HEK293 (cell line): ENCODE measurements at regions not wholly inside any gene's neighbourhood (a gene's known extent, or its start where the extent isn't known, plus 50 kb on each side); places are given as distances from the start of the nearest gene placed in this dataset.
A peak's percentile ranks its signal among the peaks of the same experiment; 100 is the strongest.

Experiments used
- CTCF ChIA-PET: fragments of 350-600 bp; formaldehyde crosslinking; extraction: SDS; loops from one replicate; lab custom pipeline; 2021; ENCODE audit warnings: antibody characterized with exemption; lab: Yijun Ruan, JAX
- POLR2A ChIA-PET: fragments of 300-600 bp; formaldehyde crosslinking; extraction: SDS; loops from one replicate; lab custom pipeline; 2020; ENCODE audit warnings: antibody characterized with exemption, inconsistent platforms; lab: Yijun Ruan, JAX
- H3K27ac ChIP-seq: fragments of 200-500 bp; sonication (Bioruptor generic); 2 replicates; pipeline ENCODE4 v1.5.1; 2014; ENCODE audit warnings: low read depth, low read length, control low read depth, inconsistent platforms; ENCODE audit errors: extremely low read depth
- H3K36me3 ChIP-seq, 2 experiments: fragments of 200-500 bp in 1 of 2; sonication (Bioruptor generic) in 1 of 2; 1 replicate in 1 of 2; 2 replicates in 1 of 2; pipeline ENCODE4 v1.5.1; 2014 to 2017; ENCODE audit warnings: inconsistent platforms in 2 of 2, low read length in 2 of 2; ENCODE audit not compliant: control insufficient read depth in 2 of 2, insufficient read depth in 1 of 2
- H3K4me1 ChIP-seq: fragments of 200-500 bp; sonication (Bioruptor generic); 2 replicates; pipeline ENCODE4 v1.5.1; 2014; ENCODE audit warnings: mild to moderate bottlenecking, low read length, inconsistent platforms; ENCODE audit not compliant: control insufficient read depth, insufficient read depth
- H3K4me3 ChIP-seq: 2 replicates; pipeline ENCODE4 v1.5.1; 2011; ENCODE audit warnings: low read depth, mild to moderate bottlenecking, control low read depth, low read length, moderate library complexity
- H3K9me3 ChIP-seq: fragments of 200-500 bp; sonication (Bioruptor generic); 2 replicates; pipeline ENCODE4 v1.5.1; 2014; ENCODE audit warnings: low read depth, low read length, inconsistent platforms; ENCODE audit not compliant: control insufficient read depth, insufficient read depth
- ATF2 ChIP-seq: fragments of 450-650 bp; formaldehyde crosslinking; IDR thresholded peaks from 2 replicates; pipeline ENCODE4 v1.5.1; 2016; ENCODE audit warnings: missing biosample characterization, missing genetic modification characterization, low read depth
- IKZF3 ChIP-seq: fragments of 450-650 bp; IDR thresholded peaks from 2 replicates; pipeline ENCODE4 v1.5.0; 2018; ENCODE audit warnings: missing biosample characterization, mild to moderate bottlenecking, missing genetic modification characterization, moderate library complexity
- PRDM1 ChIP-seq: fragments of 450-650 bp; formaldehyde crosslinking; IDR thresholded peaks from 2 replicates; pipeline ENCODE4; 2016; ENCODE audit warnings: missing biosample characterization, missing genetic modification characterization
- REST ChIP-seq: fragments of 450-650 bp; formaldehyde crosslinking; IDR thresholded peaks from 2 replicates; pipeline ENCODE4 v1.5.1; 2016; ENCODE audit warnings: missing biosample characterization, missing genetic modification characterization
- SCRT2 ChIP-seq: fragments of 450-650 bp; formaldehyde crosslinking; IDR thresholded peaks from 2 replicates; pipeline ENCODE4 v1.5.1; 2016; ENCODE audit warnings: missing biosample characterization, missing genetic modification characterization
- TCF7L2 ChIP-seq: IDR thresholded peaks from 2 replicates; pipeline ENCODE4 v1.6.1; 2011; ENCODE audit warnings: low read depth, mild to moderate bottlenecking, inconsistent platforms, low read length, moderate library complexity, borderline replicate concordance
- ZBTB21 ChIP-seq: fragments of 450-650 bp; formaldehyde crosslinking; IDR thresholded peaks from 2 replicates; pipeline ENCODE4 v1.5.1; 2017; ENCODE audit warnings: missing biosample characterization, missing genetic modification characterization
- ZNF146 ChIP-seq: fragments of 450-650 bp; formaldehyde crosslinking; IDR thresholded peaks from 2 replicates; pipeline ENCODE4 v1.5.1; 2016; ENCODE audit warnings: missing biosample characterization, missing genetic modification characterization
- ZNF239 ChIP-seq: fragments of 450-650 bp; formaldehyde crosslinking; IDR thresholded peaks from 2 replicates; pipeline ENCODE4 v1.5.1; 2016; ENCODE audit warnings: missing biosample characterization, missing genetic modification characterization
- ZNF248 ChIP-seq: fragments of 450-650 bp; formaldehyde crosslinking; IDR thresholded peaks from 2 replicates; pipeline ENCODE4 v1.5.1; 2017; ENCODE audit warnings: missing biosample characterization, missing genetic modification characterization
- ZNF335 ChIP-seq: fragments of 450-650 bp; formaldehyde crosslinking; conservative IDR thresholded peaks from 2 replicates; pipeline ENCODE4 v1.5.1; 2016; ENCODE audit warnings: missing biosample characterization, missing genetic modification characterization
- ZNF354C ChIP-seq: fragments of 450-650 bp; formaldehyde crosslinking; IDR thresholded peaks from 2 replicates; pipeline ENCODE4 v1.5.1; 2016; ENCODE audit warnings: missing biosample characterization, missing genetic modification characterization, low read depth, borderline replicate concordance
- ZNF571 ChIP-seq: fragments of 450-650 bp; formaldehyde crosslinking; IDR thresholded peaks from 2 replicates; pipeline ENCODE4 v1.5.0; 2017; ENCODE audit warnings: missing biosample characterization, missing genetic modification characterization
- ZNF664 ChIP-seq: fragments of 450-650 bp; formaldehyde crosslinking; IDR thresholded peaks from 2 replicates; pipeline ENCODE4 v1.5.1; 2016; ENCODE audit warnings: missing biosample characterization, missing genetic modification characterization
- TF ChIP-seq, protein P1 (sequence below): fragments of 450-650 bp; formaldehyde crosslinking; IDR thresholded peaks from 2 replicates; pipeline ENCODE4 v1.5.1; 2016; ENCODE audit warnings: missing biosample characterization, missing genetic modification characterization, borderline replicate concordance
- TF ChIP-seq, protein P2 (sequence below): fragments of 450-650 bp; formaldehyde crosslinking; IDR thresholded peaks from 2 replicates; pipeline ENCODE4 v1.5.1; 2016; ENCODE audit warnings: missing biosample characterization, missing genetic modification characterization
- TF ChIP-seq, protein P3 (sequence below): fragments of 450-650 bp; formaldehyde crosslinking; IDR thresholded peaks from 2 replicates; pipeline ENCODE4 v1.5.1; 2016; ENCODE audit warnings: missing biosample characterization, missing genetic modification characterization
- TF ChIP-seq, protein P4 (sequence below): sonication (generic); formaldehyde crosslinking; IDR thresholded peaks from 2 replicates; pipeline ENCODE4 v1.8.1; 2022; ENCODE audit warnings: mild to moderate bottlenecking, moderate library complexity, missing genetic modification reagents
- TF ChIP-seq, protein P5 (sequence below): fragments of 450-650 bp; formaldehyde crosslinking; IDR thresholded peaks from 2 replicates; pipeline ENCODE4 v1.5.1; 2016; ENCODE audit warnings: missing biosample characterization, missing genetic modification characterization

DNA sequence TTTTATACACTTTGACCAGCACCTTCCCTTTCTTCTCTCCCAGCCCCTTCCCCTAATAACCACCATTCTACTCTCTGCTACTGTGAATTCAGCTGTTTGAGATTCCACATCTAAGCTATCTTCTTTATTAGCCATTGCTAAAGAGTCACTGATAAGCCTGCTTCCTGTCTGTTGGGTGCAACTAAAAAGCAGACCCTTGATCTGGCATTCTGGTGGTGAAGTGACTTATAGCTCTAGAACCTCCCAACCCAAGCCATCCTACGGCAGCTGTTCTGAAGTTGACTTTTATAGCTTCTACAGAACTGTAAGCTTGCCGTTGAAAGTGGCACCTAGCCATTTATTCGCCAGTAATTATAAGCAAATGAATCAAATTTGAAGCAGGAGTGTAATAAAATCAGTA is 105.6 kb downstream of the AHR start (continued):
- TF ChIP-seq, protein P1, sequence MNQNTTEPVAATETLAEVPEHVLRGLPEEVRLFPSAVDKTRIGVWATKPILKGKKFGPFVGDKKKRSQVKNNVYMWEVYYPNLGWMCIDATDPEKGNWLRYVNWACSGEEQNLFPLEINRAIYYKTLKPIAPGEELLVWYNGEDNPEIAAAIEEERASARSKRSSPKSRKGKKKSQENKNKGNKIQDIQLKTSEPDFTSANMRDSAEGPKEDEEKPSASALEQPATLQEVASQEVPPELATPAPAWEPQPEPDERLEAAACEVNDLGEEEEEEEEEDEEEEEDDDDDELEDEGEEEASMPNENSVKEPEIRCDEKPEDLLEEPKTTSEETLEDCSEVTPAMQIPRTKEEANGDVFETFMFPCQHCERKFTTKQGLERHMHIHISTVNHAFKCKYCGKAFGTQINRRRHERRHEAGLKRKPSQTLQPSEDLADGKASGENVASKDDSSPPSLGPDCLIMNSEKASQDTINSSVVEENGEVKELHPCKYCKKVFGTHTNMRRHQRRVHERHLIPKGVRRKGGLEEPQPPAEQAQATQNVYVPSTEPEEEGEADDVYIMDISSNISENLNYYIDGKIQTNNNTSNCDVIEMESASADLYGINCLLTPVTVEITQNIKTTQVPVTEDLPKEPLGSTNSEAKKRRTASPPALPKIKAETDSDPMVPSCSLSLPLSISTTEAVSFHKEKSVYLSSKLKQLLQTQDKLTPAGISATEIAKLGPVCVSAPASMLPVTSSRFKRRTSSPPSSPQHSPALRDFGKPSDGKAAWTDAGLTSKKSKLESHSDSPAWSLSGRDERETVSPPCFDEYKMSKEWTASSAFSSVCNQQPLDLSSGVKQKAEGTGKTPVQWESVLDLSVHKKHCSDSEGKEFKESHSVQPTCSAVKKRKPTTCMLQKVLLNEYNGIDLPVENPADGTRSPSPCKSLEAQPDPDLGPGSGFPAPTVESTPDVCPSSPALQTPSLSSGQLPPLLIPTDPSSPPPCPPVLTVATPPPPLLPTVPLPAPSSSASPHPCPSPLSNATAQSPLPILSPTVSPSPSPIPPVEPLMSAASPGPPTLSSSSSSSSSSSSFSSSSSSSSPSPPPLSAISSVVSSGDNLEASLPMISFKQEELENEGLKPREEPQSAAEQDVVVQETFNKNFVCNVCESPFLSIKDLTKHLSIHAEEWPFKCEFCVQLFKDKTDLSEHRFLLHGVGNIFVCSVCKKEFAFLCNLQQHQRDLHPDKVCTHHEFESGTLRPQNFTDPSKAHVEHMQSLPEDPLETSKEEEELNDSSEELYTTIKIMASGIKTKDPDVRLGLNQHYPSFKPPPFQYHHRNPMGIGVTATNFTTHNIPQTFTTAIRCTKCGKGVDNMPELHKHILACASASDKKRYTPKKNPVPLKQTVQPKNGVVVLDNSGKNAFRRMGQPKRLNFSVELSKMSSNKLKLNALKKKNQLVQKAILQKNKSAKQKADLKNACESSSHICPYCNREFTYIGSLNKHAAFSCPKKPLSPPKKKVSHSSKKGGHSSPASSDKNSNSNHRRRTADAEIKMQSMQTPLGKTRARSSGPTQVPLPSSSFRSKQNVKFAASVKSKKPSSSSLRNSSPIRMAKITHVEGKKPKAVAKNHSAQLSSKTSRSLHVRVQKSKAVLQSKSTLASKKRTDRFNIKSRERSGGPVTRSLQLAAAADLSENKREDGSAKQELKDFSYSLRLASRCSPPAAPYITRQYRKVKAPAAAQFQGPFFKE (tag by site-specific recombination): no peak
- no peak for TF ChIP-seq TCF7L2
- TF ChIP-seq ZNF248 (tag by site-specific recombination): no peak
- no peak for TF ChIP-seq ZNF335 (tag by site-specific recombination)
- TF ChIP-seq IKZF3 (tag by site-specific recombination): no peak
- TF ChIP-seq ZBTB21: no peak
- no peak for TF ChIP-seq REST (tag by site-specific recombination)
- no peak for TF ChIP-seq ZNF354C (tag by site-specific recombination)
- TF ChIP-seq, protein P2, sequence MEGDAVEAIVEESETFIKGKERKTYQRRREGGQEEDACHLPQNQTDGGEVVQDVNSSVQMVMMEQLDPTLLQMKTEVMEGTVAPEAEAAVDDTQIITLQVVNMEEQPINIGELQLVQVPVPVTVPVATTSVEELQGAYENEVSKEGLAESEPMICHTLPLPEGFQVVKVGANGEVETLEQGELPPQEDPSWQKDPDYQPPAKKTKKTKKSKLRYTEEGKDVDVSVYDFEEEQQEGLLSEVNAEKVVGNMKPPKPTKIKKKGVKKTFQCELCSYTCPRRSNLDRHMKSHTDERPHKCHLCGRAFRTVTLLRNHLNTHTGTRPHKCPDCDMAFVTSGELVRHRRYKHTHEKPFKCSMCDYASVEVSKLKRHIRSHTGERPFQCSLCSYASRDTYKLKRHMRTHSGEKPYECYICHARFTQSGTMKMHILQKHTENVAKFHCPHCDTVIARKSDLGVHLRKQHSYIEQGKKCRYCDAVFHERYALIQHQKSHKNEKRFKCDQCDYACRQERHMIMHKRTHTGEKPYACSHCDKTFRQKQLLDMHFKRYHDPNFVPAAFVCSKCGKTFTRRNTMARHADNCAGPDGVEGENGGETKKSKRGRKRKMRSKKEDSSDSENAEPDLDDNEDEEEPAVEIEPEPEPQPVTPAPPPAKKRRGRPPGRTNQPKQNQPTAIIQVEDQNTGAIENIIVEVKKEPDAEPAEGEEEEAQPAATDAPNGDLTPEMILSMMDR (tag by site-specific recombination): no peak
- TF ChIP-seq ZNF146 (tag by site-specific recombination): no peak
- TF ChIP-seq SCRT2 (tag by site-specific recombination): no peak
- no peak for TF ChIP-seq ZNF664 (tag by site-specific recombination)
- no peak for TF ChIP-seq ZNF571 (tag by site-specific recombination)

- no peaks in the 10 kb centered on the region for H3K9me3 ChIP-seq
- H3K36me3 ChIP-seq: no peaks in the 10 kb centered on the region
- POLR2A ChIA-PET: no interaction called here
- CTCF ChIA-PET: no interaction called here
- H3K27ac ChIP-seq: no peak overlapping the region
- H3K4me3 ChIP-seq: no peak overlapping the region
- peaks cover 8% of the 10 kb centered on the region for H3K4me1 ChIP-seq
- TF ChIP-seq ZNF239 (tag by site-specific recombination) (no peak), PRDM1 (tag by site-specific recombination) (no peak), ATF2 (tag by site-specific recombination) (0 out of 2 replicates have a peak, but pooled peaks have one; percentile 10)
- TF ChIP-seq, protein P3, sequence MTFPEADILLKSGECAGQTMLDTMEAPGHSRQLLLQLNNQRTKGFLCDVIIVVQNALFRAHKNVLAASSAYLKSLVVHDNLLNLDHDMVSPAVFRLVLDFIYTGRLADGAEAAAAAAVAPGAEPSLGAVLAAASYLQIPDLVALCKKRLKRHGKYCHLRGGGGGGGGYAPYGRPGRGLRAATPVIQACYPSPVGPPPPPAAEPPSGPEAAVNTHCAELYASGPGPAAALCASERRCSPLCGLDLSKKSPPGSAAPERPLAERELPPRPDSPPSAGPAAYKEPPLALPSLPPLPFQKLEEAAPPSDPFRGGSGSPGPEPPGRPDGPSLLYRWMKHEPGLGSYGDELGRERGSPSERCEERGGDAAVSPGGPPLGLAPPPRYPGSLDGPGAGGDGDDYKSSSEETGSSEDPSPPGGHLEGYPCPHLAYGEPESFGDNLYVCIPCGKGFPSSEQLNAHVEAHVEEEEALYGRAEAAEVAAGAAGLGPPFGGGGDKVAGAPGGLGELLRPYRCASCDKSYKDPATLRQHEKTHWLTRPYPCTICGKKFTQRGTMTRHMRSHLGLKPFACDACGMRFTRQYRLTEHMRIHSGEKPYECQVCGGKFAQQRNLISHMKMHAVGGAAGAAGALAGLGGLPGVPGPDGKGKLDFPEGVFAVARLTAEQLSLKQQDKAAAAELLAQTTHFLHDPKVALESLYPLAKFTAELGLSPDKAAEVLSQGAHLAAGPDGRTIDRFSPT (tag by site-specific recombination): 0 out of 2 replicates have a peak, but pooled peaks have one; percentile 13
- TF ChIP-seq, protein P4, sequence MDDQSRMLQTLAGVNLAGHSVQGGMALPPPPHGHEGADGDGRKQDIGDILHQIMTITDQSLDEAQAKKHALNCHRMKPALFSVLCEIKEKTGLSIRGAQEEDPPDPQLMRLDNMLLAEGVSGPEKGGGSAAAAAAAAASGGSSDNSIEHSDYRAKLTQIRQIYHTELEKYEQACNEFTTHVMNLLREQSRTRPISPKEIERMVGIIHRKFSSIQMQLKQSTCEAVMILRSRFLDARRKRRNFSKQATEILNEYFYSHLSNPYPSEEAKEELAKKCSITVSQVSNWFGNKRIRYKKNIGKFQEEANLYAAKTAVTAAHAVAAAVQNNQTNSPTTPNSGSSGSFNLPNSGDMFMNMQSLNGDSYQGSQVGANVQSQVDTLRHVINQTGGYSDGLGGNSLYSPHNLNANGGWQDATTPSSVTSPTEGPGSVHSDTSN (CRISPR knock-in tag): no peak
- TF ChIP-seq, protein P5, sequence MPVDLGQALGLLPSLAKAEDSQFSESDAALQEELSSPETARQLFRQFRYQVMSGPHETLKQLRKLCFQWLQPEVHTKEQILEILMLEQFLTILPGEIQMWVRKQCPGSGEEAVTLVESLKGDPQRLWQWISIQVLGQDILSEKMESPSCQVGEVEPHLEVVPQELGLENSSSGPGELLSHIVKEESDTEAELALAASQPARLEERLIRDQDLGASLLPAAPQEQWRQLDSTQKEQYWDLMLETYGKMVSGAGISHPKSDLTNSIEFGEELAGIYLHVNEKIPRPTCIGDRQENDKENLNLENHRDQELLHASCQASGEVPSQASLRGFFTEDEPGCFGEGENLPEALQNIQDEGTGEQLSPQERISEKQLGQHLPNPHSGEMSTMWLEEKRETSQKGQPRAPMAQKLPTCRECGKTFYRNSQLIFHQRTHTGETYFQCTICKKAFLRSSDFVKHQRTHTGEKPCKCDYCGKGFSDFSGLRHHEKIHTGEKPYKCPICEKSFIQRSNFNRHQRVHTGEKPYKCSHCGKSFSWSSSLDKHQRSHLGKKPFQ (tag by site-specific recombination): no peak
Measured at GRCh38 chr7:17405786-17406185, 107.3 kb downstream of the AHR start.
